OCI-LY7 (cell line): ENCODE measurements at regions not wholly inside any gene's neighbourhood (a gene's known extent, or its start where the extent isn't known, plus 50 kb on each side); places are given as distances from the start of the nearest gene placed in this dataset.

Experiments
- BruUV-seq: library from RNA; stranded (reverse); fragments of 400-500 nt; replicated peaks from 2 replicates; lab custom pipeline; 2021; lab: Mats Ljungman, UMichigan
- CTCF ChIA-PET: fragments of 300-600 bp; sonication (Branson Sonifier 250); formaldehyde crosslinking; loops from one replicate; lab custom pipeline; 2022; ENCODE audit warnings: antibody characterized with exemption; ENCODE audit not compliant: unreplicated experiment; lab: Charles Lee
- POLR2A ChIA-PET: fragments of 300-600 bp; sonication (Branson Sonifier 250); formaldehyde crosslinking; loops from one replicate; lab custom pipeline; 2022; ENCODE audit warnings: antibody characterized with exemption; lab: Charles Lee
- DNase-seq: peaks from one replicate; pipeline ENCODE4 v3.0.0-alpha.2; 2015; ENCODE audit warnings: low spot score
- H2AFZ ChIP-seq: fragments of 200-600 bp; sonication (generic), shearing (Covaris generic); 2 replicates; pipeline ENCODE4 v1.6.1; 2014; ENCODE audit warnings: mild to moderate bottlenecking, antibody characterized with exemption, low read length, moderate library complexity
- H3K27ac ChIP-seq: fragments of 200-600 bp; sonication (generic); 2 replicates; pipeline ENCODE4 v1.5.1; 2014; ENCODE audit warnings: mixed run types, low read depth, mild to moderate bottlenecking, moderate library complexity, low read length, inconsistent platforms; ENCODE audit not compliant: poor library complexity, severe bottlenecking
- H3K36me3 ChIP-seq: fragments of 200-600 bp; sonication (generic); 2 replicates; pipeline ENCODE4 v1.6.1; 2014; ENCODE audit warnings: mild to moderate bottlenecking, antibody characterized with exemption, low read length, moderate library complexity, mixed read lengths; ENCODE audit not compliant: insufficient read depth
- H3K4me1 ChIP-seq: fragments of 200-600 bp; sonication (generic); 2 replicates; pipeline ENCODE4 v1.5.1; 2014; ENCODE audit warnings: mild to moderate bottlenecking, low read length; ENCODE audit not compliant: insufficient read depth, poor library complexity, severe bottlenecking
- H3K4me2 ChIP-seq: fragments of 200-600 bp; sonication (generic); 2 replicates; pipeline ENCODE4 v1.6.1; 2014; ENCODE audit warnings: mild to moderate bottlenecking, low read length
- H3K4me3 ChIP-seq: fragments of 200-600 bp; sonication (generic); 2 replicates; pipeline ENCODE4 v1.5.1; 2014; ENCODE audit warnings: mild to moderate bottlenecking, low read depth, low read length; ENCODE audit not compliant: poor library complexity, severe bottlenecking
- H3K79me2 ChIP-seq: fragments of 200-600 bp; sonication (generic); 2 replicates; pipeline ENCODE4 v1.6.1; 2016; ENCODE audit warnings: low read depth, mild to moderate bottlenecking, low read length, moderate library complexity, mixed read lengths; ENCODE audit not compliant: insufficient read depth
- H3K9me2 ChIP-seq: fragments of 200-600 bp; sonication (generic); 2 replicates; pipeline ENCODE4 v1.6.1; 2016; ENCODE audit warnings: mild to moderate bottlenecking, low read length, mixed read lengths; ENCODE audit not compliant: insufficient read depth
- H3K9me3 ChIP-seq: fragments of 200-600 bp; sonication (generic); 2 replicates; pipeline ENCODE4 v1.6.1; 2014; ENCODE audit warnings: mild to moderate bottlenecking, mixed run types, low read length, mixed read lengths
- H4K20me1 ChIP-seq: fragments of 200-600 bp; sonication (generic); 2 replicates; pipeline ENCODE4 v1.6.1; 2014; ENCODE audit warnings: mild to moderate bottlenecking, antibody characterized with exemption, low read length, moderate library complexity, mixed read lengths; ENCODE audit not compliant: insufficient read depth
- EZH2phosphoT487 ChIP-seq: fragments of 200-600 bp; sonication (generic); IDR thresholded peaks from 2 replicates; pipeline ENCODE4 v1.6.1; 2018; ENCODE audit warnings: low read depth, borderline replicate concordance, mild to moderate bottlenecking, mixed run types, antibody characterized with exemption, low read length, moderate library complexity, mixed read lengths
- intact Hi-C: fragments of 100-400 bp; cut with micrococcal nuclease; formaldehyde crosslinking; loops from one replicate; pipeline ENCODE4 v1.10.0; 2022; ENCODE audit not compliant: unreplicated experiment
- TF ChIP-seq, protein P1 (sequence below): fragments of 200-600 bp; sonication (generic); conservative IDR thresholded peaks from 2 replicates; pipeline ENCODE4 v1.5.1; 2014; ENCODE audit warnings: mild to moderate bottlenecking, antibody characterized with exemption, low read length, moderate library complexity, mixed read lengths

DNA sequence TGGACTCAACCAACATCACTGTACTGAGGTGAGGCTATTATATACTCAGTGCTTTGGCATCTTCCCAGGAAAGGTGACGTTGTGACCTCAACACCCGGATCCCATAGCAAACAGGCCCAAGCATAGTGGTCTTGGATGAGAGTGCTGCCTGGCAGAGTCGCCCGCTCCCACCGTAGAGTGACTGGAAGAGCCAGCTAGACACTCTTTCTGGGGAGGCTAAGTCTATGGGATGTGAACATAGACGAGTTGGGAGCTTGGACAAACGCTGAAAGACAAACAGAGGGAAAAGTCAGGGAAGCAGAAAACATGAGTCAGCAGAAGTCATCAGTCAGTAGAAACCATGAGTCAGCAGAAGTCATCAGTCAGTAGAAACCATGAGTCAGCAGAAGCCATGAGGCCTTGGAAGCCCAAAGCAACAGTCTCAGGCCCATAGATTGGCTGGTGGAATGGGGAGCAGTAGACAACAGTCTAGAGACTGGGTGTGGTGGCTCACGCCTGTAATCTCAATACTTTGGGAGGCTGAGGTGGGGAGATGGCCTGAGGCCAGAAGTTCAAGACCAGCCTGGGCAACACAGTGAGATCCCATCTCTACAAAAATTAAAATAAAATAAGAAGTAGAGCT lies 66.4 kb upstream of the MAP1LC3B2 start:
- Histone ChIP-seq H3K79me2 (no peaks in the 10 kb centered on the region), H3K4me1 (no peaks in the 10 kb centered on the region), H2AFZ (no peak overlapping the region), H4K20me1 (no peaks in the 10 kb centered on the region), H3K4me3 (no peak overlapping the region), H3K9me2 (no peaks in the 10 kb centered on the region), H3K9me3 (no peaks in the 10 kb centered on the region), H3K4me2 (no peak overlapping the region), H3K36me3 (no peaks in the 10 kb centered on the region), H3K27ac (no peak overlapping the region)
- TF ChIP-seq EZH2phosphoT487: no peak
- TF ChIP-seq, protein P1, sequence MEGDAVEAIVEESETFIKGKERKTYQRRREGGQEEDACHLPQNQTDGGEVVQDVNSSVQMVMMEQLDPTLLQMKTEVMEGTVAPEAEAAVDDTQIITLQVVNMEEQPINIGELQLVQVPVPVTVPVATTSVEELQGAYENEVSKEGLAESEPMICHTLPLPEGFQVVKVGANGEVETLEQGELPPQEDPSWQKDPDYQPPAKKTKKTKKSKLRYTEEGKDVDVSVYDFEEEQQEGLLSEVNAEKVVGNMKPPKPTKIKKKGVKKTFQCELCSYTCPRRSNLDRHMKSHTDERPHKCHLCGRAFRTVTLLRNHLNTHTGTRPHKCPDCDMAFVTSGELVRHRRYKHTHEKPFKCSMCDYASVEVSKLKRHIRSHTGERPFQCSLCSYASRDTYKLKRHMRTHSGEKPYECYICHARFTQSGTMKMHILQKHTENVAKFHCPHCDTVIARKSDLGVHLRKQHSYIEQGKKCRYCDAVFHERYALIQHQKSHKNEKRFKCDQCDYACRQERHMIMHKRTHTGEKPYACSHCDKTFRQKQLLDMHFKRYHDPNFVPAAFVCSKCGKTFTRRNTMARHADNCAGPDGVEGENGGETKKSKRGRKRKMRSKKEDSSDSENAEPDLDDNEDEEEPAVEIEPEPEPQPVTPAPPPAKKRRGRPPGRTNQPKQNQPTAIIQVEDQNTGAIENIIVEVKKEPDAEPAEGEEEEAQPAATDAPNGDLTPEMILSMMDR: no peak
- DNase-seq: no peak
- BruUV-seq: no TSS peak
- POLR2A ChIA-PET: no interaction called here
- CTCF ChIA-PET: no interaction called here
- intact Hi-C loops: no loop called here

DNA sequence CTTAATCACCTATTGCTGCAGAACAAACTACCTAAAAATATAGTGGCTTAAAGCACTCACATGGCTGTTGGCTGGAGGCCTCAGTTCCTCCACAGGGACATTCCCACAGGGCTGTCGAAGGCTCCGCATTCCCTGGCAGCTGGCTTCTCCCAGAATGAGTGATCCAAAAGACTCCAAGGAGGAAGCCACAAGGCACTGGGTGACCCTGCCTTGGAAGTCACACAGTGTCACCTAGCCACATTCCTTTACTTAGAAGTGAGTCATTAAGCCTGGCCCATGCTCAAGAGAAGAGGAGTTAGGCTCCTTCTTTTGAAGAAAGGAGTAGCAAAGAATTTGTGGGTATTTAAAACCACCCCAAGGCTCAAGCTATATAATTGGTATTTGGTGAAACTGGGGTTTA lies 63.9 kb upstream of the MAP1LC3B2 start:
- ChIA-PET POLR2A (no interaction called here), CTCF (no interaction called here)
- no peak overlapping the region for H3K27ac ChIP-seq
- intact Hi-C loops: no loop called here
- no peak for DNase-seq
- no peaks in the 10 kb centered on the region for H3K9me3 ChIP-seq
- H3K36me3 ChIP-seq: no peaks in the 10 kb centered on the region
- no peak overlapping the region for H3K4me2 ChIP-seq
- no peak for TF ChIP-seq EZH2phosphoT487
- TF ChIP-seq, protein P1: no peak
- H3K4me1 ChIP-seq: no peaks in the 10 kb centered on the region
- no TSS peak for BruUV-seq
- no peak overlapping the region for H3K4me3 ChIP-seq
- no peaks in the 10 kb centered on the region for H4K20me1 ChIP-seq
- H3K9me2 ChIP-seq: no peaks in the 10 kb centered on the region
- no peak overlapping the region for H2AFZ ChIP-seq
- H3K79me2 ChIP-seq: no peaks in the 10 kb centered on the region

DNA sequence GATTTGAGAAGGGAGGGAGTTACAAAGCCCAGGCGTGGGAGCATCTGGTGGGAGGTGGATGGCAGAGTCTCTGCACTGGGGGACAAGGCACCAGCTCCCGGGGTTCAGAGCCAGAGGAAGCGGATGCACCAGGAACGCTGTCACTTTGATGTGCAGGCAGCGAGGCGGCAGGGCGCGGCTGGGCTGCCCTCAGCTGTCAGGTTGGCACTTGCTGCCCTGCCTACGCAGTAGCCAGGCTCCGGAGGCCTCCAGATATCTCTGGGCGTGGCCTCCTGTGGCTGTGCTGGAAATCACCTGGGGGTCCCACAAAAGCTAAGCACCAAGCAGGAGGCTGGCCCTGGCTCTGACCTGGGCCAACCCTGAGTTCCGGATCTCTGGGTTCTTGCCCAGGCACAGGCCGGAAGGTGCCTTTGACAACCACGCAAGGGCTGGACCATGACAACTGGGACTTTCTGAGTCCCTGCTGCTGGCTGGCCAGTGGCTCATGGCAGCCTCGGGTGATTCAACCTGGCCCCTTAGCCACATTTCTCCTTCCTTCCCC lies 62.1 kb upstream of the MAP1LC3B2 start:
- Histone ChIP-seq H3K4me1 (no peaks in the 10 kb centered on the region), H3K9me3 (no peaks in the 10 kb centered on the region), H3K79me2 (no peaks in the 10 kb centered on the region), H3K9me2 (no peaks in the 10 kb centered on the region), H3K4me2 (no peak overlapping the region), H4K20me1 (no peaks in the 10 kb centered on the region), H3K27ac (no peak overlapping the region), H3K4me3 (no peak overlapping the region), H3K36me3 (no peaks in the 10 kb centered on the region), H2AFZ (no peak overlapping the region)
- no peak for DNase-seq
- TF ChIP-seq EZH2phosphoT487: no peak
- TF ChIP-seq, protein P1: no peak
- intact Hi-C loops: no loop called here
- ChIA-PET POLR2A (no interaction called here), CTCF (no interaction called here)
- BruUV-seq: no TSS peak
